Activated T-helper 2 cell treated with anti-CD3 and anti-CD28 coated beads, Interferon-gamma antibody, Interleukin-2, Interleukin-4, amounts not matched to agents 10 μg/mL and 5 μg/mL and 100 μg/mL, durations not matched to agents 14 hours and 24 hours and 36 hours (primary cell): ENCODE measurements at regions not wholly inside any gene's neighbourhood (a gene's known extent, or its start where the extent isn't known, plus 50 kb on each side); places are given as distances from the start of the nearest gene placed in this dataset.

ENCODE experiments used
- DNase-seq: peaks from one replicate; pipeline ENCODE4 v3.0.0; 2021; ENCODE audit warnings: low spot score
- H3K27ac Mint-ChIP-seq: one replicate; pipeline ENCODE4 v1.8.0; 2021; ENCODE audit warnings: mixed read lengths
- H3K27me3 Mint-ChIP-seq: one replicate; pipeline ENCODE4 v1.8.0; 2021; ENCODE audit warnings: low read depth, mixed read lengths
- H3K36me3 Mint-ChIP-seq: one replicate; pipeline ENCODE4 v1.8.0; 2021; ENCODE audit warnings: low read depth, mixed read lengths
- H3K4me1 Mint-ChIP-seq: one replicate; pipeline ENCODE4 v1.8.0; 2021; ENCODE audit warnings: low read depth, mixed read lengths
- H3K4me3 Mint-ChIP-seq: one replicate; pipeline ENCODE4 v1.8.0; 2021; ENCODE audit warnings: low read depth, mild to moderate bottlenecking, moderate library complexity, mixed read lengths
- H3K9me3 Mint-ChIP-seq: one replicate; pipeline ENCODE4 v1.8.0; 2021; ENCODE audit warnings: mixed read lengths
- intact Hi-C: fragments of 100-400 bp; cut with micrococcal nuclease; formaldehyde crosslinking; loops from one replicate; pipeline ENCODE4 v1.15.1; 2023

GRCh38 chr9:11135851-11136250 lies 523.0 kb upstream of the PTPRD start:
- Mint-ChIP-seq H3K4me1 (no peaks in the 10 kb centered on the region), H3K36me3 (no peaks in the 10 kb centered on the region), H3K9me3 (peaks cover 33% of the 10 kb centered on the region), H3K4me3 (no peak overlapping the region), H3K27ac (no peak overlapping the region), H3K27me3 (no peaks in the 10 kb centered on the region)
- intact Hi-C loops = no loop called here
- DNase-seq = no peak

- H3K4me3 Mint-ChIP-seq = no peak overlapping the region
- H3K9me3 Mint-ChIP-seq = peaks cover 41% of the 10 kb centered on the region
- no peaks in the 10 kb centered on the region for H3K4me1 Mint-ChIP-seq
- no peak for DNase-seq
- H3K27me3 Mint-ChIP-seq = no peaks in the 10 kb centered on the region
- no peak overlapping the region for H3K27ac Mint-ChIP-seq
- intact Hi-C loops = no loop called here
- H3K36me3 Mint-ChIP-seq = no peaks in the 10 kb centered on the region
Observed at GRCh38 chr9:11141357-11141756, 528.6 kb upstream of the PTPRD start.

- Mint-ChIP-seq H3K9me3 (peaks cover 44% of the 10 kb centered on the region), H3K36me3 (no peaks in the 10 kb centered on the region), H3K27me3 (no peaks in the 10 kb centered on the region), H3K27ac (no peak overlapping the region), H3K4me3 (no peak overlapping the region), H3K4me1 (no peaks in the 10 kb centered on the region)
- no peak for DNase-seq
- intact Hi-C loops = no loop called here
Observed at GRCh38 chr9:11142965-11143738, 530.4 kb upstream of the PTPRD start.

- no peak for DNase-seq
- no peak overlapping the region for H3K27ac Mint-ChIP-seq
- no peak overlapping the region for H3K4me3 Mint-ChIP-seq
- no peaks in the 10 kb centered on the region for H3K36me3 Mint-ChIP-seq
- H3K4me1 Mint-ChIP-seq = no peaks in the 10 kb centered on the region
- intact Hi-C loops = no loop called here
- peaks cover 48% of the 10 kb centered on the region for H3K9me3 Mint-ChIP-seq
- no peaks in the 10 kb centered on the region for H3K27me3 Mint-ChIP-seq
Observed at GRCh38 chr9:11144746-11145145, 531.9 kb upstream of the PTPRD start.

GRCh38 chr9:11148189-11148588 lies 535.4 kb upstream of the PTPRD start:
- intact Hi-C loops = no loop called here
- Mint-ChIP-seq H3K4me1 (no peaks in the 10 kb centered on the region), H3K4me3 (no peak overlapping the region), H3K9me3 (peaks cover 56% of the 10 kb centered on the region), H3K27ac (no peak overlapping the region), H3K36me3 (no peaks in the 10 kb centered on the region), H3K27me3 (no peaks in the 10 kb centered on the region)
- no peak for DNase-seq

- no peak for DNase-seq
- Mint-ChIP-seq H3K4me1 (no peaks in the 10 kb centered on the region), H3K27ac (no peak overlapping the region), H3K27me3 (no peaks in the 10 kb centered on the region), H3K9me3 (peaks cover 60% of the 10 kb centered on the region), H3K4me3 (no peak overlapping the region), H3K36me3 (no peaks in the 10 kb centered on the region)
- intact Hi-C loops = no loop called here
Observed at GRCh38 chr9:11149065-11149464, 536.3 kb upstream of the PTPRD start.

GRCh38 chr9:11158063-11158462 lies 545.3 kb upstream of the PTPRD start:
- intact Hi-C loops = no loop called here
- H3K36me3 Mint-ChIP-seq = no peaks in the 10 kb centered on the region
- H3K4me3 Mint-ChIP-seq = no peak overlapping the region
- no peak for DNase-seq
- no peaks in the 10 kb centered on the region for H3K27me3 Mint-ChIP-seq
- H3K4me1 Mint-ChIP-seq = no peaks in the 10 kb centered on the region
- H3K9me3 Mint-ChIP-seq = peaks cover 66% of the 10 kb centered on the region
- no peak overlapping the region for H3K27ac Mint-ChIP-seq

- Mint-ChIP-seq H3K27ac (no peak overlapping the region), H3K9me3 (peaks cover 66% of the 10 kb centered on the region), H3K36me3 (no peaks in the 10 kb centered on the region), H3K4me1 (no peaks in the 10 kb centered on the region), H3K4me3 (no peak overlapping the region), H3K27me3 (no peaks in the 10 kb centered on the region)
- intact Hi-C loops = no loop called here
- no peak for DNase-seq
Observed at GRCh38 chr9:11158676-11159075, 545.9 kb upstream of the PTPRD start.

GRCh38 chr9:11159318-11159862 lies 546.6 kb upstream of the PTPRD start:
- DNase-seq = no peak
- Mint-ChIP-seq H3K4me3 (no peak overlapping the region), H3K27me3 (no peaks in the 10 kb centered on the region), H3K36me3 (no peaks in the 10 kb centered on the region), H3K9me3 (peaks cover 66% of the 10 kb centered on the region), H3K4me1 (no peaks in the 10 kb centered on the region), H3K27ac (no peak overlapping the region)
- intact Hi-C loops = no loop called here

- no peaks in the 10 kb centered on the region for H3K27me3 Mint-ChIP-seq
- no peak overlapping the region for H3K4me3 Mint-ChIP-seq
Observed at GRCh38 chr9:11163843-11164242, 551.0 kb upstream of the PTPRD start.

GRCh38 chr9:11182001-11182400 lies 569.2 kb upstream of the PTPRD start:
- Mint-ChIP-seq H3K36me3 (no peaks in the 10 kb centered on the region), H3K4me1 (no peaks in the 10 kb centered on the region), H3K27me3 (no peaks in the 10 kb centered on the region), H3K9me3 (peaks cover 49% of the 10 kb centered on the region), H3K4me3 (no peak overlapping the region), H3K27ac (no peak overlapping the region)
- intact Hi-C loops = no loop called here
- DNase-seq = no peak

More at GRCh38 chr9:11163843-11164242, 551.0 kb upstream of the PTPRD start:
- intact Hi-C loops = no loop called here
- Mint-ChIP-seq H3K9me3 (peaks cover 53% of the 10 kb centered on the region), H3K36me3 (no peaks in the 10 kb centered on the region), H3K4me1 (no peaks in the 10 kb centered on the region), H3K27ac (no peak overlapping the region)
- no peak for DNase-seq

GRCh38 chr9:11190719-11191118 lies 577.9 kb upstream of the PTPRD start:
- no peak overlapping the region for H3K27ac Mint-ChIP-seq
- no peak overlapping the region for H3K4me3 Mint-ChIP-seq
- H3K36me3 Mint-ChIP-seq = no peaks in the 10 kb centered on the region
- intact Hi-C loops = no loop called here
- DNase-seq = no peak
- no peaks in the 10 kb centered on the region for H3K27me3 Mint-ChIP-seq
- H3K4me1 Mint-ChIP-seq = no peaks in the 10 kb centered on the region
- H3K9me3 Mint-ChIP-seq = peaks cover 62% of the 10 kb centered on the region

- no peaks in the 10 kb centered on the region for H3K4me1 Mint-ChIP-seq
- H3K4me3 Mint-ChIP-seq = no peak overlapping the region
- H3K27ac Mint-ChIP-seq = no peak overlapping the region
- DNase-seq = no peak
- no peaks in the 10 kb centered on the region for H3K36me3 Mint-ChIP-seq
- no peaks in the 10 kb centered on the region for H3K27me3 Mint-ChIP-seq
- H3K9me3 Mint-ChIP-seq = peaks cover 48% of the 10 kb centered on the region
- intact Hi-C loops = no loop called here
Observed at GRCh38 chr9:11192993-11193392, 580.2 kb upstream of the PTPRD start.
